Activated CD8-positive, alpha-beta T cell treated with anti-CD3 and anti-CD28 coated beads for 36 hours (primary cell): ENCODE measurements at regions not wholly inside any gene's neighbourhood (a gene's known extent, or its start where the extent isn't known, plus 50 kb on each side); places are given as distances from the start of the nearest gene placed in this dataset.
"Not testable (repeated sequence)": the region's sequence is repeated elsewhere in the genome, so short reads cannot be mapped to it uniquely, and the experiment has no call there.

Source experiments
- ATAC-seq: fragments of 200-7000 bp; cut with Tn5 transposase; one replicate; pipeline ENCODE4 v1.10.0; 2021; ENCODE audit warnings: mild to moderate bottlenecking, moderate library complexity
- CTCF ChIA-PET: fragments of 350-600 bp; sonication (Branson Sonifier 250); formaldehyde crosslinking; loops from one replicate; lab custom pipeline; 2021; ENCODE audit warnings: antibody characterized with exemption; lab: Charles Lee
- POLR2A ChIA-PET: fragments of 350-600 bp; sonication (Branson Sonifier 250); formaldehyde crosslinking; loops from one replicate; lab custom pipeline; 2021; ENCODE audit warnings: antibody characterized with exemption; lab: Charles Lee
- DNase-seq: peaks from one replicate; pipeline ENCODE4 v3.0.0-alpha.2; 2020
- H3K27ac Mint-ChIP-seq: one replicate; pipeline ENCODE4 v1.8.0; 2021; ENCODE audit warnings: mild to moderate bottlenecking, mixed read lengths
- H3K27me3 Mint-ChIP-seq: one replicate; pipeline ENCODE4 v1.8.0; 2021; ENCODE audit warnings: mixed read lengths
- H3K36me3 Mint-ChIP-seq: one replicate; pipeline ENCODE4 v1.8.0; 2021; ENCODE audit warnings: low read depth, mixed read lengths
- H3K4me1 Mint-ChIP-seq: one replicate; pipeline ENCODE4 v1.8.0; 2021; ENCODE audit warnings: low read depth, mixed read lengths
- H3K4me3 Mint-ChIP-seq: one replicate; pipeline ENCODE4 v1.8.0; 2021; ENCODE audit warnings: mild to moderate bottlenecking, moderate library complexity, mixed read lengths
- H3K9me3 Mint-ChIP-seq: one replicate; pipeline ENCODE4 v1.8.0; 2021; ENCODE audit warnings: mixed read lengths
- intact Hi-C: fragments of 100-400 bp; cut with micrococcal nuclease; formaldehyde crosslinking; loops from one replicate; pipeline ENCODE4 v1.10.0; 2022
- TF ChIP-seq, protein P1 (sequence below): fragments of 200-600 bp; IDR thresholded peaks from one replicate; pipeline ENCODE4 v1.8.0; 2022; ENCODE audit warnings: antibody characterized with exemption, mild to moderate bottlenecking

GRCh38 chrX:131671735-131672134, 127.9 kb downstream of the OR13H1 start:
- no peaks in the 10 kb centered on the region for H3K36me3 Mint-ChIP-seq
- H3K9me3 Mint-ChIP-seq = no peaks in the 10 kb centered on the region
- no peaks in the 10 kb centered on the region for H3K4me1 Mint-ChIP-seq
- DNase-seq = no peak
- intact Hi-C loops = no loop called here
- no peak overlapping the region for H3K4me3 Mint-ChIP-seq
- TF ChIP-seq, protein P1, sequence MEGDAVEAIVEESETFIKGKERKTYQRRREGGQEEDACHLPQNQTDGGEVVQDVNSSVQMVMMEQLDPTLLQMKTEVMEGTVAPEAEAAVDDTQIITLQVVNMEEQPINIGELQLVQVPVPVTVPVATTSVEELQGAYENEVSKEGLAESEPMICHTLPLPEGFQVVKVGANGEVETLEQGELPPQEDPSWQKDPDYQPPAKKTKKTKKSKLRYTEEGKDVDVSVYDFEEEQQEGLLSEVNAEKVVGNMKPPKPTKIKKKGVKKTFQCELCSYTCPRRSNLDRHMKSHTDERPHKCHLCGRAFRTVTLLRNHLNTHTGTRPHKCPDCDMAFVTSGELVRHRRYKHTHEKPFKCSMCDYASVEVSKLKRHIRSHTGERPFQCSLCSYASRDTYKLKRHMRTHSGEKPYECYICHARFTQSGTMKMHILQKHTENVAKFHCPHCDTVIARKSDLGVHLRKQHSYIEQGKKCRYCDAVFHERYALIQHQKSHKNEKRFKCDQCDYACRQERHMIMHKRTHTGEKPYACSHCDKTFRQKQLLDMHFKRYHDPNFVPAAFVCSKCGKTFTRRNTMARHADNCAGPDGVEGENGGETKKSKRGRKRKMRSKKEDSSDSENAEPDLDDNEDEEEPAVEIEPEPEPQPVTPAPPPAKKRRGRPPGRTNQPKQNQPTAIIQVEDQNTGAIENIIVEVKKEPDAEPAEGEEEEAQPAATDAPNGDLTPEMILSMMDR = no peak
- no peak for ATAC-seq
- CTCF ChIA-PET = no interaction called here
- H3K27ac Mint-ChIP-seq = no peak overlapping the region
- POLR2A ChIA-PET = no interaction called here
- H3K27me3 Mint-ChIP-seq = no peaks in the 10 kb centered on the region

- no peak overlapping the region for H3K4me3 Mint-ChIP-seq
- H3K27ac Mint-ChIP-seq = no peak overlapping the region
- TF ChIP-seq, protein P1 = peak; percentile 13
- ATAC-seq = peak; percentile 62
- no peak for DNase-seq
- H3K36me3 Mint-ChIP-seq = no peaks in the 10 kb centered on the region
- no peaks in the 10 kb centered on the region for H3K27me3 Mint-ChIP-seq
- intact Hi-C loops = no loop called here
- ChIA-PET POLR2A (no interaction called here), CTCF (interaction anchor here (0.6 to 1.1 kb wide), 3 partner anchors 51 to 699 kb away, joined by 3 to 4 read pairs (median 4); no protein-coding TSS in a partner anchor)
- H3K4me1 Mint-ChIP-seq = no peaks in the 10 kb centered on the region
- no peaks in the 10 kb centered on the region for H3K9me3 Mint-ChIP-seq
Measured at GRCh38 chrX:131675596-131676194, 131.8 kb downstream of the OR13H1 start.

GRCh38 chrX:131677655-131678628, 134.1 kb downstream of the OR13H1 start:
- no peaks in the 10 kb centered on the region for H3K36me3 Mint-ChIP-seq
- ATAC-seq = peak; percentile 74
- DNase-seq = peak; percentile 54
- H3K4me1 Mint-ChIP-seq = no peaks in the 10 kb centered on the region
- H3K9me3 Mint-ChIP-seq = no peaks in the 10 kb centered on the region
- TF ChIP-seq, protein P1 = no peak
- no peaks in the 10 kb centered on the region for H3K27me3 Mint-ChIP-seq
- no peak overlapping the region for H3K4me3 Mint-ChIP-seq
- POLR2A ChIA-PET = no interaction called here
- H3K27ac Mint-ChIP-seq = no peak overlapping the region
- intact Hi-C loops = no loop called here
- CTCF ChIA-PET = interaction anchor here (1.0 to 2.1 kb wide), 4 partner anchors 11 to 701 kb away, joined by 3 to 9 read pairs (median 3); no protein-coding TSS in a partner anchor

- ATAC-seq, H3K4me1 Mint-ChIP-seq, DNase-seq: not testable (repeated sequence)
Measured at GRCh38 chrX:131682735-131683134, 138.9 kb downstream of the OR13H1 start.

DNA sequence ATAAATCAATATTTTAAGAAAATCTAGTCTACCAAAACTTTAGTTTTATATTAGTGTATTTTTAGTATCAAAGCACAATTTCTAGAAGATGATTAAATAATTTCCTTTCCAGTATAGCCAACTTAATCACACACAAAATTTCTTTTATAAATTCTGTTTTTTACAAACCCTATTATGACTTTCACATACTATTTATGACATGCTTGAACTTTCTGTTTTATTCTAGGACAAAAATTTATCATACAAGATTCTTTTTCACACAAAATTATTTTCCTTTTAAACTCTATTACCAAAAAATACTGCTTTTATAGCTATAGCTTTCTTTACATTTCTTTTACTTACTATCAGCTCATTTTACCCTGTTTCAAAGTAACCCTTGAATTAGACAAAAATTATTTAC, 149.5 kb downstream of the OR13H1 start:
- CTCF ChIA-PET = no interaction called here
- Mint-ChIP-seq H3K27ac (no peak overlapping the region), H3K36me3 (peaks cover 2% of the 10 kb centered on the region), H3K27me3 (no peaks in the 10 kb centered on the region), H3K4me1 (no peaks in the 10 kb centered on the region), H3K4me3 (no peak overlapping the region), H3K9me3 (no peaks in the 10 kb centered on the region)
- TF ChIP-seq, protein P1 = no peak
- ATAC-seq (no peak), DNase-seq (no peak)
- intact Hi-C loops = no loop called here
- POLR2A ChIA-PET = interaction anchor here (0.6 kb wide), 1 partner anchor 155 kb away, joined by 4 read pairs; no protein-coding TSS in a partner anchor

More at GRCh38 chrX:131682735-131683134, 138.9 kb downstream of the OR13H1 start:
- CTCF ChIA-PET, intact Hi-C loops, H3K27me3 Mint-ChIP-seq, H3K36me3 Mint-ChIP-seq, H3K27ac Mint-ChIP-seq, H3K9me3 Mint-ChIP-seq, POLR2A ChIA-PET, H3K4me3 Mint-ChIP-seq: not testable (repeated sequence)

DNA sequence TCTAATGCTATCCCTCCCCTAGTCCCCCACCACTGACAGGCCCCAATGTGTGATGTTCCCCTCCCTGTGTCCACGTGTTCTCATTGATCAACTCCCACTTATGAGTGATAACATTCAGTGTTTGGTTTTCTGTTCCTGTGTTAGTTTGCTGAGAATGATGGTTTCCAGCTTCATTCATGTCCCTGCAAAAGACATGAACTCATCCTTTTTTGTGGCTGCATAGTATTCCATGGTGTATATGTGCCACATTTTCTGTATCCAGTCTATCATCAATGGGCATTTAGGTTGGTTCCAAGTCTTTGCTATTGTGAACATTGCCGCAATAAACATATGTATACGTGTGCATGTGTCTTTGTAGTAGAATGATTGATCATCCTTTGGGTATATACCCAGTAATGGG, 153.1 kb downstream of the OR13H1 start:
- DNase-seq, H3K9me3 Mint-ChIP-seq, CTCF ChIA-PET, H3K4me3 Mint-ChIP-seq, ATAC-seq, POLR2A ChIA-PET, H3K27ac Mint-ChIP-seq, H3K27me3 Mint-ChIP-seq, H3K4me1 Mint-ChIP-seq, H3K36me3 Mint-ChIP-seq, intact Hi-C loops: not testable (repeated sequence)
